Trophoblast cell (in vitro differentiated cells and primary cell): ENCODE measurements at regions not wholly inside any gene's neighbourhood (a gene's known extent, or its start where the extent isn't known, plus 50 kb on each side); places are given as distances from the start of the nearest gene placed in this dataset.

Experiments
- DNase-seq, 2 donors: peaks; one replicate each; pipeline ENCODE4 v3.0.0-alpha.2; 2016
- H2AFZ ChIP-seq: 2 replicates; pipeline ENCODE4 v1.6.1; 2013; ENCODE audit warnings: low read length, moderate library complexity, mild to moderate bottlenecking; ENCODE audit not compliant: insufficient read depth, poor library complexity
- H2AK5ac ChIP-seq: 2 replicates; pipeline ENCODE4 v1.6.1; 2013; ENCODE audit warnings: mild to moderate bottlenecking, low read length
- H2BK120ac ChIP-seq: 2 replicates; pipeline ENCODE4 v1.6.1; 2013; ENCODE audit warnings: low read length, mild to moderate bottlenecking, moderate library complexity; ENCODE audit not compliant: insufficient read depth, poor library complexity
- H2BK12ac ChIP-seq: 2 replicates; pipeline ENCODE4 v1.6.1; 2013; ENCODE audit warnings: mild to moderate bottlenecking, low read length, moderate library complexity
- H2BK5ac ChIP-seq: 2 replicates; pipeline ENCODE4 v1.6.1; 2013; ENCODE audit warnings: low read length, low read depth, moderate library complexity, mild to moderate bottlenecking; ENCODE audit not compliant: poor library complexity
- H3K14ac ChIP-seq: 2 replicates; pipeline ENCODE4 v1.6.1; 2013; ENCODE audit warnings: mild to moderate bottlenecking, low read length
- H3K18ac ChIP-seq: 2 replicates; pipeline ENCODE4 v1.6.1; 2013; ENCODE audit warnings: mild to moderate bottlenecking, low read length
- H3K23ac ChIP-seq: 2 replicates; pipeline ENCODE4 v1.6.1; 2013; ENCODE audit warnings: low read length
- H3K27ac ChIP-seq: 2 replicates; pipeline ENCODE4 v1.5.1; 2013; ENCODE audit warnings: low read depth, mild to moderate bottlenecking, inconsistent platforms, low read length, moderate library complexity
- H3K27me3 ChIP-seq: 2 replicates; pipeline ENCODE4 v1.6.1; 2013; ENCODE audit warnings: inconsistent platforms, mild to moderate bottlenecking, low read length, moderate library complexity; ENCODE audit not compliant: insufficient read depth
- H3K36me3 ChIP-seq, 2 experiments: 1 replicate in 1 of 2; 2 replicates in 1 of 2; pipeline ENCODE4 v1.6.1; 2013; ENCODE audit warnings: low read length in 2 of 2, mild to moderate bottlenecking in 2 of 2, moderate library complexity in 1 of 2; ENCODE audit not compliant: insufficient read depth in 2 of 2, control insufficient read depth in 1 of 2
- H3K4ac ChIP-seq: 2 replicates; pipeline ENCODE4 v1.6.1; 2013; ENCODE audit warnings: low read depth, mild to moderate bottlenecking, low read length, moderate library complexity
- H3K4me1 ChIP-seq, 2 experiments: 1 replicate in 1 of 2; 2 replicates in 1 of 2; pipeline ENCODE4 v1.6.1; 2013; ENCODE audit warnings: low read length in 2 of 2, mild to moderate bottlenecking in 2 of 2, moderate library complexity in 1 of 2; ENCODE audit not compliant: insufficient read depth in 2 of 2, control insufficient read depth in 1 of 2
- H3K4me2 ChIP-seq: 2 replicates; pipeline ENCODE4 v1.6.1; 2013; ENCODE audit warnings: inconsistent platforms, mild to moderate bottlenecking, low read length, moderate library complexity
- H3K4me3 ChIP-seq: 2 replicates; pipeline ENCODE4 v1.5.1; 2013; ENCODE audit warnings: mild to moderate bottlenecking, low read depth, low read length, inconsistent platforms
- H3K79me1 ChIP-seq: one replicate; pipeline ENCODE4 v1.6.1; 2013; ENCODE audit warnings: low read length
- H3K79me2 ChIP-seq: 2 replicates; pipeline ENCODE4 v1.6.1; 2013; ENCODE audit warnings: low read length, mild to moderate bottlenecking; ENCODE audit not compliant: control insufficient read depth, insufficient read depth, poor library complexity
- H3K9ac ChIP-seq: 2 replicates; pipeline ENCODE4 v1.6.1; 2013; ENCODE audit warnings: mild to moderate bottlenecking, low read length
- H3K9me3 ChIP-seq: 2 replicates; pipeline ENCODE4 v1.6.1; 2013; ENCODE audit warnings: low read depth, mild to moderate bottlenecking, control low read depth, inconsistent platforms, low read length; ENCODE audit not compliant: insufficient read depth
- H4K12ac ChIP-seq: 2 replicates; pipeline ENCODE4 v1.6.1; 2013; ENCODE audit warnings: low read depth, mild to moderate bottlenecking, low read length, moderate library complexity
- H4K8ac ChIP-seq: 2 replicates; pipeline ENCODE4 v1.6.1; 2013; ENCODE audit warnings: low read depth, mild to moderate bottlenecking, low read length, moderate library complexity
- H4K91ac ChIP-seq: one replicate; pipeline ENCODE4 v1.6.1; 2013; ENCODE audit warnings: low read depth, mild to moderate bottlenecking, low read length, moderate library complexity
- WGBS: extraction: QIAGEN DNeasy Blood & Tissue Kit; methylation state at CpG from one replicate; pipeline ENCODE4 v1.1.7; 2013; ENCODE audit warnings: missing lambda C conversion rate; ENCODE audit not compliant: insufficient read length, insufficient coverage; ENCODE audit errors: extremely low coverage; 5-methylcytosine and 5-hydroxymethylcytosine counted together

GRCh38 chr15:89038146-89038545, 50.1 kb upstream of the ABHD2 start:
- no CpG with 5 or more reads among the region's 8 CpGs for WGBS

More at GRCh38 chr15:89038146-89038545, 50.1 kb upstream of the ABHD2 start:
- H3K4me2 ChIP-seq = no peak overlapping the region
- no peak overlapping the region for H4K8ac ChIP-seq
- H3K9me3 ChIP-seq = no peaks in the 10 kb centered on the region
- H3K36me3 ChIP-seq = no peaks in the 10 kb centered on the region
- no peak overlapping the region for H2AK5ac ChIP-seq
- H4K91ac ChIP-seq = no peak overlapping the region
- H3K27ac ChIP-seq = no peak overlapping the region
- H3K79me1 ChIP-seq = no peaks in the 10 kb centered on the region
- H2BK12ac ChIP-seq = no peak overlapping the region
- H3K4me3 ChIP-seq = no peak overlapping the region
- H2AFZ ChIP-seq = no peak overlapping the region
- no peak overlapping the region for H3K14ac ChIP-seq
- H3K23ac ChIP-seq = no peak overlapping the region
- DNase-seq = no peak
- H3K4ac ChIP-seq = no peak overlapping the region
- H2BK5ac ChIP-seq = no peak overlapping the region
- no peaks in the 10 kb centered on the region for H3K79me2 ChIP-seq
- no peak overlapping the region for H2BK120ac ChIP-seq
- H3K9ac ChIP-seq = no peak overlapping the region
- H3K18ac ChIP-seq = no peak overlapping the region
- H4K12ac ChIP-seq = no peak overlapping the region
- no peaks in the 10 kb centered on the region for H3K27me3 ChIP-seq
- H3K4me1 ChIP-seq = no peaks in the 10 kb centered on the region
